ENCODE measurements at regions not wholly inside any gene's neighbourhood (a gene's known extent, or its start where the extent isn't known, plus 50 kb on each side); places are given as distances from the start of the nearest gene placed in this dataset.

DNA sequence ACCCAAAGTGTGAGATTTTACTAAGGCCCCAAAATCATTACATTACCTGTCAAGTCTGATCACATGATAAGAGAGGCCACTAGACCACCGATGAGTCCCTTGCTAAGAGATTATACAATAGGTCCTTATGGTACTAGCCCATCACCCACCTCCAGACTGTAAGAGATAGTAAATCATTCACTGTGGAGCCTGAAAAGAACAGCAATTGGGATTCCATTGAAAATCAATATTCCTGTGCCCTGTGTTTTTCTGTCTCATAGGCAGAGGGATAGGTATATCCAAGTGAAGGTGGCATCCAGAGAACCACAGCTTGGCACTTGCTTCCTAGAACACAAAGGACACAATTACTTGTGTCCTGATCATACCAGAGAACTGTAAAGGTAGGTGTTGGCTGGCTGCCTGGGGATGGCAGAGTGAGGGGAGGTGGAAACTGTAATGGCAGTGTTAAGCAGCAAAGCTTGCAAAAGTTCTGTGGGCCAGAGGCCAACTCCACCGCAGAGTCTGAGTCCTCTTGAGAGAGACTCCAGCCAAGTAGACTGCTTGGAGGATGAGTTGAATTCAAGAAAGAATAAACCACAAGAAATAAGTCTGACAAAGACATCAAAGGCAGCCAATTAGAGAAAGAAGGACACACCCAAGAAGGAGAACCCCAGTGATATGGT, 102.0 kb upstream of the PIEZO2 start (continued):
- TF ChIP-seq YY1 (IDR thresholded peaks at IDR 0.05; ENCODE audit: low read depth) (no peak), EZH2phosphoT487 (IDR thresholded peaks at IDR 0.05; ENCODE audit: borderline replicate concordance, low read depth) (no peak)

DNA sequence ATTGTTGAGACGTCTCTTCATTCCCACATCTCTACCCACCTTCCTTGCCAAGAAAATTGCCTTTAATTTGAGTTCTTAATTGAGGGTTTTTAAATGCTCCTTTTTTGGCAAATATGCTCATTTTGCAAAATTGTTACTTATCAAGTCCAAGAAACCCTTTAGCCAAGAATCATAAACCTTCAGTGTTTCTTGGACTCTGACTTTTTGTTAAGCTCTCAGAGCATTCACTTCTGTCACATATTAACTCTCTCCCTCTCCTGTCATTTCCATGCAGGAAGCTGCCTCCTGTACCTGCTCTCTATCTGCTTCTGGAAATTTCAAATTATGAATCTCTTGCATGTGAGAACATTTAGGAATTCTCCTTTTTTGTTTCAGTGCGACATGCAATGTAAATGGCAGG, 100.0 kb upstream of the PIEZO2 start:
- TF ChIP-seq YY1 (IDR thresholded peaks at IDR 0.05; ENCODE audit: low read depth) = no peak
- no peaks in the 10 kb centered on the region for H3K4me1 ChIP-seq (ENCODE audit: control insufficient read depth in 1 of 2, insufficient read depth in 2 of 2, low read depth in 1 of 2, low read length in 1 of 2)
- H4K20me1 ChIP-seq (ENCODE audit: insufficient read depth) = no peaks in the 10 kb centered on the region
- no peaks in the 10 kb centered on the region for H3K36me3 ChIP-seq (replicated peaks in 1 of 2; ENCODE audit: control insufficient read depth in 1 of 2, insufficient read depth in 2 of 2, low read length in 1 of 2)
- no peak overlapping the region for H2AFZ ChIP-seq (ENCODE audit: low read depth)
- H3K9me3 ChIP-seq = no peaks in the 10 kb centered on the region
- H3K27me3 ChIP-seq (ENCODE audit: insufficient read depth) = no peaks in the 10 kb centered on the region
- CTCF ChIA-PET = no interaction called here
- no peaks in the 10 kb centered on the region for H3K79me2 ChIP-seq (ENCODE audit: insufficient read depth)
- H3K9ac ChIP-seq = no peak overlapping the region
- no peak for DNase-seq
- H3K4me2 ChIP-seq = no peak overlapping the region
- no peak overlapping the region for H3K4me3 ChIP-seq (ENCODE audit: low read depth in 2 of 2, low read length in 1 of 2)
- H3K27ac ChIP-seq (ENCODE audit: low read depth in 2 of 2, low read length in 1 of 2) = no peak overlapping the region
- no peaks in the 10 kb centered on the region for H3F3A ChIP-seq (replicated peaks; ENCODE audit: insufficient read depth)
- POLR2A ChIA-PET = no interaction called here
- H3K9me2 ChIP-seq = no peaks in the 10 kb centered on the region
- WGBS (ENCODE audit: low lambda C conversion rate) = 9% methylated on average over 2 of the region's 2 CpGs

DNA sequence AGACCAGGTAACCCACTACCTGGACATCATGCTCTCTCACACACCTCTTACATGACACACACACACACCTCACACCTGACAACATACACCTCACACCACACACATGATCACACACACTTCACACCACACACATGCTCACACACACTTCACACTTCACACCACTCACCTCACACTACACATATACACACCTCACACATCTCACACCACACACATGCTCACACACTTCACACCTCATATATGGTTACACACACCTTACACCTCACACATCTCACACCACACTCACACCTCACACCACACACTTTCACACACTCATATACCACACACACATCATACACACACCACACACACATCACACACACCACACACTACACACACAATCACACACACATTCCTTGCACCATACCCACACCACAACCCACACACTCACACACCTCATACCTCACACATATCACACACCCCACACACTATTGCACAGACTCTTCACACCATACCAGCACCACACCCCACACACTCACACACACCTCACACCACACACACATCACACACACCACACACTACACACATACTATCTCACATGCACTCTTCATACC, 98.1 kb upstream of the PIEZO2 start:
- no peak overlapping the region for H3K27ac ChIP-seq (ENCODE audit: low read depth in 2 of 2, low read length in 1 of 2)
- POLR2A ChIA-PET = no interaction called here
- H3F3A ChIP-seq (replicated peaks; ENCODE audit: insufficient read depth) = no peaks in the 10 kb centered on the region
- no peak overlapping the region for H3K9ac ChIP-seq
- no peaks in the 10 kb centered on the region for H3K9me3 ChIP-seq
- H3K36me3 ChIP-seq (replicated peaks in 1 of 2; ENCODE audit: control insufficient read depth in 1 of 2, insufficient read depth in 2 of 2, low read length in 1 of 2) = no peaks in the 10 kb centered on the region
- no peaks in the 10 kb centered on the region for H3K79me2 ChIP-seq (ENCODE audit: insufficient read depth)
- no peaks in the 10 kb centered on the region for H3K27me3 ChIP-seq (ENCODE audit: insufficient read depth)
- H3K9me2 ChIP-seq = no peaks in the 10 kb centered on the region
- H3K4me3 ChIP-seq (ENCODE audit: low read depth in 2 of 2, low read length in 1 of 2) = no peak overlapping the region
- no peak for DNase-seq
- no peaks in the 10 kb centered on the region for H4K20me1 ChIP-seq (ENCODE audit: insufficient read depth)
- CTCF ChIA-PET = interaction anchor here (1.5 kb wide), 1 partner anchor 9 kb away, joined by 5 read pairs; no protein-coding TSS in a partner anchor
- no peak overlapping the region for H3K4me2 ChIP-seq
- H2AFZ ChIP-seq (ENCODE audit: low read depth) = no peak overlapping the region
- H3K4me1 ChIP-seq (ENCODE audit: control insufficient read depth in 1 of 2, insufficient read depth in 2 of 2, low read depth in 1 of 2, low read length in 1 of 2) = no peaks in the 10 kb centered on the region
- no peak for TF ChIP-seq POLR2AphosphoS5 (IDR thresholded peaks at IDR 0.05; ENCODE audit: low read depth, low read length)
- TF ChIP-seq NRF1 (IDR thresholded peaks at IDR 0.05; ENCODE audit: low read depth, low read length) = no peak
- no peak for TF ChIP-seq SMC3 (IDR thresholded peaks at IDR 0.05; ENCODE audit: low read depth, low read length)
- no peak for TF ChIP-seq MEF2A (IDR thresholded peaks at IDR 0.05; ENCODE audit: borderline replicate concordance, low read depth)
- TF ChIP-seq, protein P1, sequence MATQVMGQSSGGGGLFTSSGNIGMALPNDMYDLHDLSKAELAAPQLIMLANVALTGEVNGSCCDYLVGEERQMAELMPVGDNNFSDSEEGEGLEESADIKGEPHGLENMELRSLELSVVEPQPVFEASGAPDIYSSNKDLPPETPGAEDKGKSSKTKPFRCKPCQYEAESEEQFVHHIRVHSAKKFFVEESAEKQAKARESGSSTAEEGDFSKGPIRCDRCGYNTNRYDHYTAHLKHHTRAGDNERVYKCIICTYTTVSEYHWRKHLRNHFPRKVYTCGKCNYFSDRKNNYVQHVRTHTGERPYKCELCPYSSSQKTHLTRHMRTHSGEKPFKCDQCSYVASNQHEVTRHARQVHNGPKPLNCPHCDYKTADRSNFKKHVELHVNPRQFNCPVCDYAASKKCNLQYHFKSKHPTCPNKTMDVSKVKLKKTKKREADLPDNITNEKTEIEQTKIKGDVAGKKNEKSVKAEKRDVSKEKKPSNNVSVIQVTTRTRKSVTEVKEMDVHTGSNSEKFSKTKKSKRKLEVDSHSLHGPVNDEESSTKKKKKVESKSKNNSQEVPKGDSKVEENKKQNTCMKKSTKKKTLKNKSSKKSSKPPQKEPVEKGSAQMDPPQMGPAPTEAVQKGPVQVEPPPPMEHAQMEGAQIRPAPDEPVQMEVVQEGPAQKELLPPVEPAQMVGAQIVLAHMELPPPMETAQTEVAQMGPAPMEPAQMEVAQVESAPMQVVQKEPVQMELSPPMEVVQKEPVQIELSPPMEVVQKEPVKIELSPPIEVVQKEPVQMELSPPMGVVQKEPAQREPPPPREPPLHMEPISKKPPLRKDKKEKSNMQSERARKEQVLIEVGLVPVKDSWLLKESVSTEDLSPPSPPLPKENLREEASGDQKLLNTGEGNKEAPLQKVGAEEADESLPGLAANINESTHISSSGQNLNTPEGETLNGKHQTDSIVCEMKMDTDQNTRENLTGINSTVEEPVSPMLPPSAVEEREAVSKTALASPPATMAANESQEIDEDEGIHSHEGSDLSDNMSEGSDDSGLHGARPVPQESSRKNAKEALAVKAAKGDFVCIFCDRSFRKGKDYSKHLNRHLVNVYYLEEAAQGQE (IDR thresholded peaks at IDR 0.05; ENCODE audit: low read depth, low read length) = no peak
- TF ChIP-seq RXRA (IDR thresholded peaks at IDR 0.05; ENCODE audit: borderline replicate concordance, low read depth) = no peak
- no peak for TF ChIP-seq CHD2 (IDR thresholded peaks at IDR 0.05; ENCODE audit: low read length, partially characterized antibody)
- TF ChIP-seq, protein P2, sequence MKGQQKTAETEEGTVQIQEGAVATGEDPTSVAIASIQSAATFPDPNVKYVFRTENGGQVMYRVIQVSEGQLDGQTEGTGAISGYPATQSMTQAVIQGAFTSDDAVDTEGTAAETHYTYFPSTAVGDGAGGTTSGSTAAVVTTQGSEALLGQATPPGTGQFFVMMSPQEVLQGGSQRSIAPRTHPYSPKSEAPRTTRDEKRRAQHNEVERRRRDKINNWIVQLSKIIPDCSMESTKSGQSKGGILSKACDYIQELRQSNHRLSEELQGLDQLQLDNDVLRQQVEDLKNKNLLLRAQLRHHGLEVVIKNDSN (IDR thresholded peaks at IDR 0.05; ENCODE audit: borderline replicate concordance, low read depth) = no peak
- TF ChIP-seq, protein P3, sequence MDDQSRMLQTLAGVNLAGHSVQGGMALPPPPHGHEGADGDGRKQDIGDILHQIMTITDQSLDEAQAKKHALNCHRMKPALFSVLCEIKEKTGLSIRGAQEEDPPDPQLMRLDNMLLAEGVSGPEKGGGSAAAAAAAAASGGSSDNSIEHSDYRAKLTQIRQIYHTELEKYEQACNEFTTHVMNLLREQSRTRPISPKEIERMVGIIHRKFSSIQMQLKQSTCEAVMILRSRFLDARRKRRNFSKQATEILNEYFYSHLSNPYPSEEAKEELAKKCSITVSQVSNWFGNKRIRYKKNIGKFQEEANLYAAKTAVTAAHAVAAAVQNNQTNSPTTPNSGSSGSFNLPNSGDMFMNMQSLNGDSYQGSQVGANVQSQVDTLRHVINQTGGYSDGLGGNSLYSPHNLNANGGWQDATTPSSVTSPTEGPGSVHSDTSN (IDR thresholded peaks at IDR 0.05) = no peak
- no peak for TF ChIP-seq JUND (IDR thresholded peaks at IDR 0.05)
- TF ChIP-seq FOSL2 (IDR thresholded peaks at IDR 0.05; ENCODE audit: borderline replicate concordance, low read depth) = no peak
- TF ChIP-seq, protein P4, sequence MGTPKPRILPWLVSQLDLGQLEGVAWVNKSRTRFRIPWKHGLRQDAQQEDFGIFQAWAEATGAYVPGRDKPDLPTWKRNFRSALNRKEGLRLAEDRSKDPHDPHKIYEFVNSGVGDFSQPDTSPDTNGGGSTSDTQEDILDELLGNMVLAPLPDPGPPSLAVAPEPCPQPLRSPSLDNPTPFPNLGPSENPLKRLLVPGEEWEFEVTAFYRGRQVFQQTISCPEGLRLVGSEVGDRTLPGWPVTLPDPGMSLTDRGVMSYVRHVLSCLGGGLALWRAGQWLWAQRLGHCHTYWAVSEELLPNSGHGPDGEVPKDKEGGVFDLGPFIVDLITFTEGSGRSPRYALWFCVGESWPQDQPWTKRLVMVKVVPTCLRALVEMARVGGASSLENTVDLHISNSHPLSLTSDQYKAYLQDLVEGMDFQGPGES (IDR thresholded peaks at IDR 0.05; ENCODE audit: low read depth, low read length) = no peak
- no peak for TF ChIP-seq EP300 (IDR thresholded peaks at IDR 0.05; ENCODE audit: borderline replicate concordance in 1 of 2, low read depth in 1 of 2, low read length in 1 of 2)
- TF ChIP-seq, protein P5, sequence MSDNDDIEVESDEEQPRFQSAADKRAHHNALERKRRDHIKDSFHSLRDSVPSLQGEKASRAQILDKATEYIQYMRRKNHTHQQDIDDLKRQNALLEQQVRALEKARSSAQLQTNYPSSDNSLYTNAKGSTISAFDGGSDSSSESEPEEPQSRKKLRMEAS (IDR thresholded peaks at IDR 0.05; ENCODE audit: low read depth) = no peak
- TF ChIP-seq, protein P6, sequence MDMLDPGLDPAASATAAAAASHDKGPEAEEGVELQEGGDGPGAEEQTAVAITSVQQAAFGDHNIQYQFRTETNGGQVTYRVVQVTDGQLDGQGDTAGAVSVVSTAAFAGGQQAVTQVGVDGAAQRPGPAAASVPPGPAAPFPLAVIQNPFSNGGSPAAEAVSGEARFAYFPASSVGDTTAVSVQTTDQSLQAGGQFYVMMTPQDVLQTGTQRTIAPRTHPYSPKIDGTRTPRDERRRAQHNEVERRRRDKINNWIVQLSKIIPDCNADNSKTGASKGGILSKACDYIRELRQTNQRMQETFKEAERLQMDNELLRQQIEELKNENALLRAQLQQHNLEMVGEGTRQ (IDR thresholded peaks at IDR 0.05; ENCODE audit: borderline replicate concordance, low read depth, low read length) = no peak
